Endodermal cell (in vitro differentiated cells): ENCODE measurements at regions not wholly inside any gene's neighbourhood (a gene's known extent, or its start where the extent isn't known, plus 50 kb on each side); places are given as distances from the start of the nearest gene placed in this dataset.
A peak's percentile ranks its signal among the peaks of the same experiment; 100 is the strongest.

ENCODE experiments used
- DNase-seq: peaks from one replicate; pipeline ENCODE4 v3.0.0-alpha.2; 2017
- H3K27ac ChIP-seq: 2 replicates; pipeline ENCODE4 v1.5.1; 2013; ENCODE audit warnings: mild to moderate bottlenecking, low read depth, low read length, moderate library complexity
- H3K27me3 ChIP-seq: 2 replicates; pipeline ENCODE4 v1.6.1; 2013; ENCODE audit warnings: mild to moderate bottlenecking, low read length, moderate library complexity; ENCODE audit not compliant: insufficient read depth, control insufficient read depth, poor library complexity, severe bottlenecking
- H3K36me3 ChIP-seq: 2 replicates; pipeline ENCODE4 v1.7.0; 2013; ENCODE audit warnings: mild to moderate bottlenecking, low read length, moderate library complexity; ENCODE audit not compliant: control insufficient read depth, insufficient read depth
- H3K4me1 ChIP-seq: one replicate; pipeline ENCODE4 v1.7.0; 2013; ENCODE audit warnings: low read length; ENCODE audit not compliant: control insufficient read depth, insufficient read depth
- H3K4me3 ChIP-seq: 2 replicates; pipeline ENCODE4 v1.5.1; 2013; ENCODE audit warnings: mild to moderate bottlenecking, low read length, moderate library complexity
- H3K9ac ChIP-seq: 2 replicates; pipeline ENCODE4 v1.6.1; 2013; ENCODE audit warnings: mild to moderate bottlenecking, low read length, moderate library complexity; ENCODE audit not compliant: poor library complexity, severe bottlenecking; ENCODE audit errors: extremely low read depth
- H3K9me3 ChIP-seq: 2 replicates; pipeline ENCODE4 v1.6.1; 2013; ENCODE audit warnings: mild to moderate bottlenecking, low read length, moderate library complexity; ENCODE audit not compliant: control insufficient read depth
- H3K27ac Mint-ChIP-seq: 2 replicates; pipeline ENCODE4 v1.8.0; 2020; ENCODE audit warnings: mixed read lengths
- H3K27me3 Mint-ChIP-seq: 2 replicates; pipeline ENCODE4 v1.8.0; 2021; ENCODE audit warnings: mild to moderate bottlenecking, mixed read lengths; ENCODE audit not compliant: insufficient read depth
- H3K36me3 Mint-ChIP-seq: 2 replicates; pipeline ENCODE4 v1.8.0; 2020; ENCODE audit warnings: low read depth, mixed read lengths
- H3K4me1 Mint-ChIP-seq: 2 replicates; pipeline ENCODE4 v1.8.0; 2020; ENCODE audit warnings: mixed read lengths
- H3K4me3 Mint-ChIP-seq: 2 replicates; pipeline ENCODE4 v1.8.0; 2020; ENCODE audit warnings: mild to moderate bottlenecking, moderate library complexity, mixed read lengths
- H3K9me3 Mint-ChIP-seq: 2 replicates; pipeline ENCODE4 v1.8.0; 2020; ENCODE audit warnings: mild to moderate bottlenecking, mixed read lengths
- WGBS, 2 experiments: methylation state at CpG; one replicate each; pipeline versions ENCODE4 v1.1.5 to v1.1.7; 2013; ENCODE audit warnings: missing lambda C conversion rate in 2 of 2, mixed read lengths in 1 of 2; ENCODE audit not compliant: insufficient coverage in 1 of 2, insufficient read length in 1 of 2; 5-methylcytosine and 5-hydroxymethylcytosine counted together
- TF ChIP-seq, protein P1 (sequence below): fragments of 200-600 bp; sonication (generic); conservative IDR thresholded peaks from 2 replicates; pipeline ENCODE4 v1.5.0; 2021; ENCODE audit warnings: antibody characterized with exemption, mild to moderate bottlenecking

DNA sequence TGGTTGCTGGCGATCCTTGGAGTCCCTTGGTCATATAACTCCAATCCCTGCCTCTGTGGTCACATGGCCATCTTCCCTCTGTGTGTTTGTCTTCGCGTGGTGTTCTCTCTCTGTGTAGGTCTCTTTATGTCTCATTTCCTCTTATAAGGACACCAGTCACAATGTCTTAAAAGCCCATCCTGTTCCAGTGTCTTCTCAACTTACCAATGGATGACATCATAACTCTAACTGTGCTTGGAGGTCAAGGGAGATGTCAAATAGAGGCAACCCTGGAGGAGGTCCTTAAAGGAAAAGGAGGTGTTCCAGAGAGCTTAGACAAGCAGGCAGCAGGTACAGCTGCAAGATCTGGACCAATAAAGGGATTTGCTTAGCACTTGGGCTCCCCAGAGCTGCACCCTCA, 143.0 kb downstream of the BUB3 start:
- no peak overlapping the region for H3K27ac Mint-ChIP-seq
- WGBS, 2 experiments = 94 to 97% methylated on average over 3 of the region's 3 CpGs

DNA sequence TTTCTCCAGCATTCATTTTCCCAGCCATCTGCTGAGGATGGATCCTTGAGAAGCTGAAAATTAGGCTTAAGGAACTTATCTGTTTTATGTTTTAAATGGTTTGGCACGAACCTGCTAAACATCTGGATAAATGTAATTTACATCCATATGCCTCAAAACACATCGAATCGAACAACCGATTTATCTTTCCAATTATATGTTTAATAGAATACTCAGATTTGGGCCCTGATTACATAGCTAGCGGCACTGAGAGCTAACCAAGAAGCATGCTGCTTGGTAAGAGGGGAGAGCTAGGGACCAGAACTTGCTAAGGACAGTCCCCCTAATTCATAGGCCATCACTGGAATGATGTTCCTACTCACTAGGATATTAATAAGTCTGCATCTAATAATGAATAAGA, 144.4 kb downstream of the BUB3 start:
- H3K36me3 Mint-ChIP-seq = peaks cover 5% of the 10 kb centered on the region
- TF ChIP-seq, protein P1, sequence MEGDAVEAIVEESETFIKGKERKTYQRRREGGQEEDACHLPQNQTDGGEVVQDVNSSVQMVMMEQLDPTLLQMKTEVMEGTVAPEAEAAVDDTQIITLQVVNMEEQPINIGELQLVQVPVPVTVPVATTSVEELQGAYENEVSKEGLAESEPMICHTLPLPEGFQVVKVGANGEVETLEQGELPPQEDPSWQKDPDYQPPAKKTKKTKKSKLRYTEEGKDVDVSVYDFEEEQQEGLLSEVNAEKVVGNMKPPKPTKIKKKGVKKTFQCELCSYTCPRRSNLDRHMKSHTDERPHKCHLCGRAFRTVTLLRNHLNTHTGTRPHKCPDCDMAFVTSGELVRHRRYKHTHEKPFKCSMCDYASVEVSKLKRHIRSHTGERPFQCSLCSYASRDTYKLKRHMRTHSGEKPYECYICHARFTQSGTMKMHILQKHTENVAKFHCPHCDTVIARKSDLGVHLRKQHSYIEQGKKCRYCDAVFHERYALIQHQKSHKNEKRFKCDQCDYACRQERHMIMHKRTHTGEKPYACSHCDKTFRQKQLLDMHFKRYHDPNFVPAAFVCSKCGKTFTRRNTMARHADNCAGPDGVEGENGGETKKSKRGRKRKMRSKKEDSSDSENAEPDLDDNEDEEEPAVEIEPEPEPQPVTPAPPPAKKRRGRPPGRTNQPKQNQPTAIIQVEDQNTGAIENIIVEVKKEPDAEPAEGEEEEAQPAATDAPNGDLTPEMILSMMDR = no peak

More for the DNA sequence above, 143.0 kb downstream of the BUB3 start:
- no peaks in the 10 kb centered on the region for H3K36me3 ChIP-seq
- peaks cover 7% of the 10 kb centered on the region for H3K9me3 Mint-ChIP-seq
- H3K27me3 ChIP-seq = no peaks in the 10 kb centered on the region
- no peaks in the 10 kb centered on the region for H3K27me3 Mint-ChIP-seq
- H3K36me3 Mint-ChIP-seq = no peaks in the 10 kb centered on the region
- H3K9me3 ChIP-seq = no peaks in the 10 kb centered on the region
- H3K9ac ChIP-seq = no peak overlapping the region
- no peaks in the 10 kb centered on the region for H3K4me1 Mint-ChIP-seq
- peak; percentile 14 for DNase-seq
- no peaks in the 10 kb centered on the region for H3K4me1 ChIP-seq
- H3K27ac ChIP-seq = no peak overlapping the region
- no peak overlapping the region for H3K4me3 Mint-ChIP-seq
- TF ChIP-seq, protein P1 = no peak
- H3K4me3 ChIP-seq = no peak overlapping the region

DNA sequence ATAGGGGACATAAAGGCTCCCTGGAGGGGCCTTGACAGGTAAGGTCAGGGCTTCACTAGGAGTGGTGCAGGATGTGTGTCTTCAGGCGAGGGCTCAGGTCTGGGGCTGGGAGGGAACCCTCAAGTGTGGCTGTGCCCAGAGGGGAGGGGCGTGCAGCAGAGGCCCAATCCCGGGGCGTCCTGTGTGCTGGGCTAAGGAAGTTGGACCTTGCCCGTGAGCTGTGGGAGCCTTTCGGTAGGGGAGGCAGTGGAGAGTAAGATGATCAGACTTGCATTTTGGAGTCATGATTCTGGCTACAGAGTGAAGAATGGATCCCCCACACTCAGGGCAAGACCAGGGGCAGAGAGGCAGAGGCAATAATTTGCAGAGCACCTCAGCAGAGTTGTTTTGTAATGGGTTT, 145.4 kb downstream of the BUB3 start:
- no peak overlapping the region for H3K27ac ChIP-seq
- H3K27me3 ChIP-seq = no peaks in the 10 kb centered on the region
- TF ChIP-seq, protein P1 = no peak
- Mint-ChIP-seq H3K27me3 (no peaks in the 10 kb centered on the region), H3K27ac (no peak overlapping the region), H3K4me3 (no peak overlapping the region), H3K36me3 (peaks cover 5% of the 10 kb centered on the region), H3K4me1 (no peaks in the 10 kb centered on the region), H3K9me3 (peaks cover 20% of the 10 kb centered on the region)
- H3K36me3 ChIP-seq = no peaks in the 10 kb centered on the region
- WGBS, 2 experiments = 87 to 100% methylated on average over 1 to 6 of the region's 6 CpGs
- no peaks in the 10 kb centered on the region for H3K4me1 ChIP-seq
- no peak overlapping the region for H3K4me3 ChIP-seq
- DNase-seq = peak; percentile 36
- H3K9me3 ChIP-seq = peaks cover 7% of the 10 kb centered on the region
- H3K9ac ChIP-seq = no peak overlapping the region

More for the DNA sequence above, 144.4 kb downstream of the BUB3 start:
- Mint-ChIP-seq H3K9me3 (peaks cover 20% of the 10 kb centered on the region), H3K4me1 (no peaks in the 10 kb centered on the region), H3K27ac (no peak overlapping the region), H3K4me3 (no peak overlapping the region), H3K27me3 (no peaks in the 10 kb centered on the region)
- 91% methylated on average over 5 of the region's 5 CpGs; no CpG with 5 or more reads in 1 of the 2 experiments for WGBS, 2 experiments
- Histone ChIP-seq H3K9ac (no peak overlapping the region), H3K36me3 (no peaks in the 10 kb centered on the region), H3K27ac (no peak overlapping the region), H3K27me3 (no peaks in the 10 kb centered on the region), H3K4me3 (no peak overlapping the region), H3K4me1 (no peaks in the 10 kb centered on the region), H3K9me3 (peaks cover 7% of the 10 kb centered on the region)
- DNase-seq = no peak
